Heart right ventricle (tissue), 16 donors: ENCODE measurements at regions not wholly inside any gene's neighbourhood (a gene's known extent, or its start where the extent isn't known, plus 50 kb on each side); places are given as distances from the start of the nearest gene placed in this dataset.

Experiments
- ATAC-seq, 8 donors: fragments of 200-7000 bp; cut with Tn5 transposase; one replicate each; pipeline ENCODE4 v1.9.1; 2020; ENCODE audit warnings: mild to moderate bottlenecking in 8 of 8, moderate library complexity in 8 of 8, moderate number of reproducible peaks in 1 of 8
- DNase-seq, 2 donors: peaks; one replicate each; pipeline ENCODE4 v3.0.0-alpha.2; 2020
- H3K27ac ChIP-seq, 10 donors: fragments of 200-600 bp; sonication (generic) in 2 of 10; one replicate each; pipeline versions ENCODE4 v1.5.0 to v1.8.0; 2020 to 2022; ENCODE audit warnings: mild to moderate bottlenecking in 3 of 10
- H3K27me3 ChIP-seq, 7 donors: fragments of 200-600 bp; one replicate each; pipeline ENCODE4 v1.8.0; 2021 to 2022; ENCODE audit warnings: mild to moderate bottlenecking in 2 of 7
- H3K36me3 ChIP-seq, 9 donors: fragments of 200-600 bp; sonication (generic) in 1 of 9; one replicate each; pipeline versions ENCODE4 v1.5.0 to v1.8.0; 2020 to 2022; ENCODE audit warnings: mild to moderate bottlenecking in 2 of 9
- H3K4me1 ChIP-seq, 9 donors: fragments of 200-600 bp; sonication (generic) in 1 of 9; one replicate each; pipeline versions ENCODE4 v1.5.0 to v1.8.0; 2020 to 2022; ENCODE audit warnings: mild to moderate bottlenecking in 4 of 9
- H3K4me3 ChIP-seq, 10 donors: fragments of 200-600 bp; sonication (generic) in 2 of 10; one replicate each; pipeline versions ENCODE4 v1.5.0 to v1.8.0; 2020 to 2022; ENCODE audit warnings: mild to moderate bottlenecking in 7 of 10, moderate library complexity in 2 of 10
- H3K9me3 ChIP-seq, 11 donors: fragments of 200-600 bp in 10 of 11; sonication (generic) in 2 of 11; one replicate each; pipeline versions ENCODE4 v1.5.0 to v1.8.0; 2013 to 2022; ENCODE audit warnings: mild to moderate bottlenecking in 2 of 11, control low read depth in 1 of 11, moderate library complexity in 1 of 11
- CTCF ChIP-seq, 9 donors: fragments of 200-600 bp; sonication (generic) in 2 of 9; IDR thresholded peaks; one replicate each; pipeline versions ENCODE4 v1.5.0 to v1.8.0; 2021 to 2022; ENCODE audit warnings: antibody characterized with exemption in 9 of 9, mild to moderate bottlenecking in 5 of 9, moderate library complexity in 1 of 9
- WGBS, 2 donors: extraction: QIAGEN DNeasy Blood & Tissue Kit; methylation state at CpG; one replicate each; pipeline ENCODE4 v1.1.7; 2013; ENCODE audit warnings: inconsistent platforms in 1 of 2; 5-methylcytosine and 5-hydroxymethylcytosine counted together
- intact Hi-C, 10 donors: fragments of 100-400 bp; cut with DNase I; formaldehyde crosslinking; loops; one replicate each; pipeline versions ENCODE4 v1.11.1 to v1.14.2; 2022
- donor health status: Arrhythmogenic right ventricular cardiomyopathy.
- donor health status: ischemic (EF 13 %, LVEDD 7.1; RV severe dilation, severe dysfunction).
- donor health status: healthy with polysubstance abuse.
- donor health status: DM: no; HTN: yes; CAD: no.
- donor health status: DM: no; HTN: no; CAD: no.
- donor health status: ischemic (EF 25% LVEDD 6.9; RV normal size, moderate dysfunction).
- donor health status: ischemic (EF 25% LVEDD 5.7; RV mildly dilated, moderate dysfunction).
- donor health status: healthy.
- donor health status: DM: yes; HTN: yes; CAD: no.
- donor health status: Ischemic cardiomyopathy.
- donor health status: ischemic (EF 35%, LVEDD 5.7; RV mildly dilated, moderate dysfunction).
- donor health status: nonischemic (EF 11% LVEDD 7.7; RV severe dilation, severe dysfunction).
- donor health status: DM: yes; HTN: yes; CAD: no.
- donor health status: PGD.
- donor health status: ischemic (EF 29% LVEDD 5.4; RV normal size, mild dysfunction).
- donor health status: nonischemic (EF 23%, LVEDD 6.1; RV moderate dilation, normal function).

GRCh38 chr13:78431328-78431727 lies 172.0 kb downstream of the POU4F1 start:
- Histone ChIP-seq H3K27me3 (peaks cover 0 to 5% (median 0%) of the 10 kb centered on the region in 7 donors), H3K9me3 (no peaks in the 10 kb centered on the region), H3K4me1 (no peaks in the 10 kb centered on the region), H3K36me3 (no peaks in the 10 kb centered on the region), H3K4me3 (no peak overlapping the region), H3K27ac (no peak overlapping the region)
- no peak for TF ChIP-seq CTCF (IDR thresholded peaks at IDR 0.05)
- intact Hi-C loops: no loop called here
- ATAC-seq: no peak
- no peak for DNase-seq
- 59 to 62% methylated on average over 1 of the region's 1 CpG for WGBS, 2 donors

GRCh38 chr13:78430811-78431210 lies 172.5 kb downstream of the POU4F1 start:
- Histone ChIP-seq H3K36me3 (no peaks in the 10 kb centered on the region), H3K9me3 (no peaks in the 10 kb centered on the region), H3K4me1 (no peaks in the 10 kb centered on the region), H3K27me3 (peaks cover 0 to 5% (median 0%) of the 10 kb centered on the region in 7 donors), H3K4me3 (no peak overlapping the region), H3K27ac (no peak overlapping the region)
- DNase-seq (no peak), ATAC-seq (no peak)
- 54 to 60% methylated on average over 1 of the region's 1 CpG for WGBS, 2 donors
- no peak for TF ChIP-seq CTCF (IDR thresholded peaks at IDR 0.05)
- intact Hi-C loops: no loop called here

GRCh38 chr13:78430166-78430791 lies 173.1 kb downstream of the POU4F1 start:
- peaks cover 0 to 5% (median 0%) of the 10 kb centered on the region in 7 donors for H3K27me3 ChIP-seq
- intact Hi-C loops: no loop called here
- no peaks in the 10 kb centered on the region for H3K4me1 ChIP-seq
- no peaks in the 10 kb centered on the region for H3K36me3 ChIP-seq
- 73 to 74% methylated on average over 13 of the region's 13 CpGs for WGBS, 2 donors
- ATAC-seq (no peak), DNase-seq (no peak)
- no peak for TF ChIP-seq CTCF (IDR thresholded peaks at IDR 0.05)
- H3K4me3 ChIP-seq: no peak overlapping the region
- no peaks in the 10 kb centered on the region for H3K9me3 ChIP-seq
- H3K27ac ChIP-seq: no peak overlapping the region

GRCh38 chr13:78428646-78429045 lies 174.7 kb downstream of the POU4F1 start:
- Histone ChIP-seq H3K4me3 (no peak overlapping the region), H3K9me3 (no peaks in the 10 kb centered on the region), H3K4me1 (no peaks in the 10 kb centered on the region), H3K36me3 (no peaks in the 10 kb centered on the region), H3K27ac (no peak overlapping the region), H3K27me3 (peaks cover 0 to 5% (median 0%) of the 10 kb centered on the region in 7 donors)
- TF ChIP-seq CTCF (IDR thresholded peaks at IDR 0.05): no peak
- 37 to 40% methylated on average over 2 of the region's 2 CpGs for WGBS, 2 donors
- DNase-seq (no peak), ATAC-seq (no peak)
- intact Hi-C loops: no loop called here
